H1 (cell line): ENCODE measurements at regions not wholly inside any gene's neighbourhood (a gene's known extent, or its start where the extent isn't known, plus 50 kb on each side); places are given as distances from the start of the nearest gene placed in this dataset.

Experiments used
- BRCA1 ChIP-seq: IDR thresholded peaks from 2 replicates; pipeline ENCODE4 v1.6.1; 2012; ENCODE audit warnings: low read depth, low read length, improper control_type of control experiment
- CTCF ChIP-seq, 3 experiments: IDR thresholded peaks; 1 replicate in 2 of 3; 2 replicates in 1 of 3; pipeline versions ENCODE4 v1.5.1 to v1.6.1; 2011; ENCODE audit warnings: low read length in 3 of 3, mild to moderate bottlenecking in 3 of 3, inconsistent platforms in 2 of 3, low read depth in 1 of 3, moderate library complexity in 1 of 3; ENCODE audit not compliant: insufficient read depth in 1 of 3; ENCODE audit errors: control extremely low read depth in 1 of 3
- EZH2 ChIP-seq: fragments of 200-600 bp; sonication (generic); IDR thresholded peaks from 2 replicates; pipeline ENCODE4 v1.7.1; 2012; ENCODE audit warnings: low read depth, mild to moderate bottlenecking, moderate library complexity, low read length, inconsistent platforms; ENCODE audit not compliant: severe bottlenecking
- GABPA ChIP-seq: IDR thresholded peaks from 2 replicates; pipeline ENCODE4 v1.6.1; 2011; ENCODE audit warnings: mild to moderate bottlenecking, low read length, moderate library complexity, borderline replicate concordance; ENCODE audit not compliant: insufficient read depth
- HDAC6 ChIP-seq: IDR thresholded peaks from one replicate; pipeline ENCODE4 v1.7.1; 2012; ENCODE audit warnings: low read depth, mild to moderate bottlenecking, inconsistent platforms, low read length, moderate library complexity
- KDM4A ChIP-seq: IDR thresholded peaks from one replicate; pipeline ENCODE4 v1.7.1; 2012; ENCODE audit warnings: low read depth, mild to moderate bottlenecking, moderate library complexity, low read length, inconsistent platforms; ENCODE audit not compliant: severe bottlenecking
- POLR2AphosphoS5 ChIP-seq: IDR thresholded peaks from 2 replicates; pipeline ENCODE4 v1.6.1; 2011; ENCODE audit warnings: low read depth, low read length
- YY1 ChIP-seq: IDR thresholded peaks from 2 replicates; pipeline ENCODE4 v1.6.1; 2011; ENCODE audit warnings: low read depth, mild to moderate bottlenecking, low read length
- ZNF274 ChIP-seq: IDR thresholded peaks from 2 replicates; pipeline ENCODE4 v1.7.0; 2012; ENCODE audit warnings: low read length, borderline replicate concordance; ENCODE audit errors: extremely low read depth
- TF ChIP-seq, protein P1 (sequence below): IDR thresholded peaks from 2 replicates; pipeline ENCODE4 v1.6.1; 2012; ENCODE audit warnings: inconsistent platforms

DNA sequence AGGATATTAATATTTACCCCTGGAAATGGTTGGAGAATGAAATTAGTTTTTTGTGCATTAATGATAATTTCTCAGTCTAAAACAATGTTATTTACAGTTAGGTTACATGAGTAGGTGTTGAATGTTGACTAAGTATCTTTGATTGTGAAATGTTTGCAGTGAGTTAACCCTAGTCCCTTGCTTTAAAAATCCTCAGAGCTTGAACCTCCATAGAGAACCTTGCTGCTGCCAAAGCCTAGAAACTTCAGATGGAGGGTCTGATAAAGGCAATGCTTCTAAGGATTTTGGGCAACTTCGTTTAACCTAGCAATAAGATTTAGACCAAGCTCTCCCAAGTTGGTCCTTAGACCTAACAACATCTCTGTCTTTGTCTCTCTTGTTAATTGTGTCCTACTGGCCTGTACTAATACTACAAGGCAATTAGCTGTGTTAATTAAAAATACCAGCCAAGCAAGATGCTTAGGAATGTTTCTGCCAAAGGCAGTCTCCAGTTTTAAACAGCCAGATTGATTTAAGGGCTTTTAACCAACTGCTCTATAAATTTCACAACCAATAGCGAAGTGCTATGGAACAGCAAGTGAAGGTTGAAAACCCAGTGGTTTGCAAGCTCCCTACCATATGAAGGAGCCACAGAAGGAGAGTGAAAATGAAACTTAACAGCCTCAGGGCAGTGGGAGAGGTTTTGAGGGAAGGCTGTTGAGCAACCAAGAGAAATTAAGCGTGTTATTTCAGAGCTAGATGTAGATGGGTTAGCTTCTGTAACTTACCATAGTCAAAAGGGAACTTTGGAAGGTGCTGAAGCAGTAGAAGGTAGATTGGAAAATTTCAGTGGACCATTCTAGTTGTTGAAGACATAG is 295.9 kb upstream of the ANO5 start:
- no peak for TF ChIP-seq KDM4A
- TF ChIP-seq HDAC6, result no peak
- TF ChIP-seq, protein P1, sequence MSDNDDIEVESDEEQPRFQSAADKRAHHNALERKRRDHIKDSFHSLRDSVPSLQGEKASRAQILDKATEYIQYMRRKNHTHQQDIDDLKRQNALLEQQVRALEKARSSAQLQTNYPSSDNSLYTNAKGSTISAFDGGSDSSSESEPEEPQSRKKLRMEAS, result no peak
- TF ChIP-seq YY1, result no peak
- TF ChIP-seq GABPA, result no peak
- no peak for TF ChIP-seq ZNF274
- TF ChIP-seq CTCF (IDR thresholded peaks at IDR 0.05; ENCODE audit: control extremely low read depth in 1 of 3, insufficient read depth in 1 of 3, low read depth in 1 of 3, low read length in 3 of 3), result no peak
- no peak for TF ChIP-seq POLR2AphosphoS5
- TF ChIP-seq EZH2, result no peak
- no peak for TF ChIP-seq BRCA1
